OCI-LY7 (cell line): ENCODE measurements at regions not wholly inside any gene's neighbourhood (a gene's known extent, or its start where the extent isn't known, plus 50 kb on each side); places are given as distances from the start of the nearest gene placed in this dataset.

Experiments
- EZH2phosphoT487 ChIP-seq: fragments of 200-600 bp; sonication (generic); IDR thresholded peaks from 2 replicates; pipeline ENCODE4 v1.6.1; 2018; ENCODE audit warnings: low read depth, borderline replicate concordance, mild to moderate bottlenecking, mixed run types, antibody characterized with exemption, low read length, moderate library complexity, mixed read lengths
- TF ChIP-seq, protein P1 (sequence below): fragments of 200-600 bp; sonication (generic); conservative IDR thresholded peaks from 2 replicates; pipeline ENCODE4 v1.5.1; 2014; ENCODE audit warnings: mild to moderate bottlenecking, antibody characterized with exemption, low read length, moderate library complexity, mixed read lengths

DNA sequence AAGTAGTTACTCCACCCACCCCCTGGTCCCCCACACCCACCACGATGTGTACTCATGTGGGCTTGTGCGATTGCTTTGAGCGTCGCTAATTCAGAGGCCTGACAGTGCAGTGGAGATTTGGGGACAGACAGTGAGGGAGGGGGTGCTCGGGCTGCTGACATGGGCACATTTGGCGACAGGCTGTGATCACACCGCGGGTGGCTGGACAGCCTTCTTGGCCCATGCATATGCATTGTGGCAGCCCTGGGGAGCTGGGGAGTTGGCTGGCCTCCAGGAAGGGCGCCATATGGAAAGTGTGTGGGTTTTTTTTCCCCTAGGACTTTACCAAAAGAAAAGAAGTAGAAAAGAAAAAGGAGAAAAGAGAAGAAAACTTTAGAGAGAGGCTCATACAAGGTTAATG is 275.5 kb upstream of the N4BP1 start:
- TF ChIP-seq, protein P1, sequence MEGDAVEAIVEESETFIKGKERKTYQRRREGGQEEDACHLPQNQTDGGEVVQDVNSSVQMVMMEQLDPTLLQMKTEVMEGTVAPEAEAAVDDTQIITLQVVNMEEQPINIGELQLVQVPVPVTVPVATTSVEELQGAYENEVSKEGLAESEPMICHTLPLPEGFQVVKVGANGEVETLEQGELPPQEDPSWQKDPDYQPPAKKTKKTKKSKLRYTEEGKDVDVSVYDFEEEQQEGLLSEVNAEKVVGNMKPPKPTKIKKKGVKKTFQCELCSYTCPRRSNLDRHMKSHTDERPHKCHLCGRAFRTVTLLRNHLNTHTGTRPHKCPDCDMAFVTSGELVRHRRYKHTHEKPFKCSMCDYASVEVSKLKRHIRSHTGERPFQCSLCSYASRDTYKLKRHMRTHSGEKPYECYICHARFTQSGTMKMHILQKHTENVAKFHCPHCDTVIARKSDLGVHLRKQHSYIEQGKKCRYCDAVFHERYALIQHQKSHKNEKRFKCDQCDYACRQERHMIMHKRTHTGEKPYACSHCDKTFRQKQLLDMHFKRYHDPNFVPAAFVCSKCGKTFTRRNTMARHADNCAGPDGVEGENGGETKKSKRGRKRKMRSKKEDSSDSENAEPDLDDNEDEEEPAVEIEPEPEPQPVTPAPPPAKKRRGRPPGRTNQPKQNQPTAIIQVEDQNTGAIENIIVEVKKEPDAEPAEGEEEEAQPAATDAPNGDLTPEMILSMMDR, result no peak
- no peak for TF ChIP-seq EZH2phosphoT487
